Neuronal stem cell (in vitro differentiated cells): ENCODE measurements at regions not wholly inside any gene's neighbourhood (a gene's known extent, or its start where the extent isn't known, plus 50 kb on each side); places are given as distances from the start of the nearest gene placed in this dataset.

Experiments used
- DNase-seq: peaks from one replicate; pipeline ENCODE4 v3.0.0-alpha.2; 2013; ENCODE audit warnings: low spot score
- H2AFZ ChIP-seq: one replicate; pipeline ENCODE4 v1.6.1; 2013; ENCODE audit warnings: mild to moderate bottlenecking, low read length, inconsistent platforms
- H2AK5ac ChIP-seq: 2 replicates; pipeline ENCODE4 v1.6.1; 2013; ENCODE audit warnings: low read depth, mild to moderate bottlenecking, inconsistent platforms, low read length, moderate library complexity, mixed read lengths
- H2BK120ac ChIP-seq: 2 replicates; pipeline ENCODE4 v1.6.1; 2013; ENCODE audit warnings: low read depth, mild to moderate bottlenecking, inconsistent platforms, low read length, moderate library complexity, mixed read lengths
- H2BK12ac ChIP-seq: one replicate; pipeline ENCODE4 v1.6.1; 2013; ENCODE audit warnings: low read length, inconsistent platforms
- H2BK15ac ChIP-seq: 2 replicates; pipeline ENCODE4 v1.6.1; 2013; ENCODE audit warnings: mild to moderate bottlenecking, low read length, inconsistent platforms, mixed read lengths
- H2BK5ac ChIP-seq: one replicate; pipeline ENCODE4 v1.6.1; 2013; ENCODE audit warnings: inconsistent platforms, mild to moderate bottlenecking, low read length, moderate library complexity
- H3K14ac ChIP-seq: one replicate; pipeline ENCODE4 v1.6.1; 2013; ENCODE audit warnings: low read length, inconsistent platforms
- H3K18ac ChIP-seq: 2 replicates; pipeline ENCODE4 v1.6.1; 2013; ENCODE audit warnings: low read length, inconsistent platforms
- H3K23ac ChIP-seq: 2 replicates; pipeline ENCODE4 v1.6.1; 2013; ENCODE audit warnings: low read depth, mild to moderate bottlenecking, mixed read lengths, low read length, inconsistent platforms; ENCODE audit not compliant: poor library complexity
- H3K27ac ChIP-seq: replicated peaks from 3 replicates; pipeline ENCODE4 v1.5.1; 2013; ENCODE audit warnings: low read length, inconsistent platforms
- H3K27me3 ChIP-seq, 3 experiments: 2 replicates each; pipeline ENCODE4 v1.6.1; 2013; ENCODE audit warnings: low read length in 3 of 3, mild to moderate bottlenecking in 2 of 3, inconsistent platforms in 1 of 3, low read depth in 1 of 3, mixed read lengths in 1 of 3, moderate library complexity in 1 of 3; ENCODE audit not compliant: control insufficient read depth in 3 of 3, insufficient read depth in 3 of 3
- H3K36me3 ChIP-seq, 2 donors: replicated peaks in 1 of 2; 2 replicates each; pipeline ENCODE4 v1.6.1; 2013; ENCODE audit warnings: low read length in 2 of 2; ENCODE audit not compliant: control insufficient read depth in 2 of 2, insufficient read depth in 2 of 2
- H3K4ac ChIP-seq: 2 replicates; pipeline ENCODE4 v1.6.1; 2013; ENCODE audit warnings: inconsistent platforms, mild to moderate bottlenecking, low read length, moderate library complexity
- H3K4me1 ChIP-seq, 2 donors: 1 replicate in 1 of 2; 2 replicates in 1 of 2; pipeline ENCODE4 v1.6.1; 2013; ENCODE audit warnings: low read length in 2 of 2, low read depth in 1 of 2; ENCODE audit not compliant: control insufficient read depth in 2 of 2, insufficient read depth in 1 of 2
- H3K4me2 ChIP-seq: one replicate; pipeline ENCODE4 v1.6.1; 2013; ENCODE audit warnings: mild to moderate bottlenecking, low read length, inconsistent platforms; ENCODE audit not compliant: insufficient read depth, poor library complexity, severe bottlenecking
- H3K4me3 ChIP-seq, 2 donors: 2 replicates each; pipeline ENCODE4 v1.5.1; 2013; ENCODE audit warnings: low read length in 2 of 2, mild to moderate bottlenecking in 2 of 2, inconsistent platforms in 1 of 2, moderate library complexity in 1 of 2
- H3K79me1 ChIP-seq: one replicate; pipeline ENCODE4 v1.6.1; 2013; ENCODE audit warnings: low read depth, mild to moderate bottlenecking, inconsistent platforms, low read length, moderate library complexity
- H3K9ac ChIP-seq: one replicate; pipeline ENCODE4 v1.6.1; 2013; ENCODE audit warnings: mild to moderate bottlenecking, low read depth, low read length, inconsistent platforms; ENCODE audit not compliant: poor library complexity
- H3K9me3 ChIP-seq, 2 donors: replicated peaks in 1 of 2; 2 replicates each; pipeline versions ENCODE3 to v1.6.1; 2013; ENCODE audit warnings: low read length in 2 of 2, mild to moderate bottlenecking in 2 of 2, inconsistent platforms in 1 of 2, low read depth in 1 of 2, mixed read lengths in 1 of 2, moderate library complexity in 1 of 2; ENCODE audit not compliant: control insufficient read depth in 2 of 2, insufficient read depth in 1 of 2
- H4K8ac ChIP-seq: one replicate; pipeline ENCODE4 v1.6.1; 2013; ENCODE audit warnings: low read depth, mild to moderate bottlenecking, inconsistent platforms, low read length, moderate library complexity
- H4K91ac ChIP-seq: one replicate; pipeline ENCODE4 v1.6.1; 2013; ENCODE audit warnings: low read length, low read depth, mild to moderate bottlenecking, inconsistent platforms; ENCODE audit not compliant: poor library complexity
- WGBS, 2 donors: extraction: QIAGEN DNeasy Blood & Tissue Kit; methylation state at CpG; one replicate each; pipeline ENCODE4 v1.1.7; 2013; ENCODE audit warnings: missing lambda C conversion rate in 2 of 2, mixed read lengths in 1 of 2; ENCODE audit not compliant: insufficient read length in 2 of 2, insufficient replicate concordance in 1 of 2; ENCODE audit errors: extremely low coverage in 2 of 2; 5-methylcytosine and 5-hydroxymethylcytosine counted together

GRCh38 chr16:77594799-77595596 lies 127.3 kb upstream of the NUDT7 start:
- no peak overlapping the region for H2BK15ac ChIP-seq
- H2AK5ac ChIP-seq: no peak overlapping the region
- H3K4me2 ChIP-seq: no peak overlapping the region
- no peaks in the 10 kb centered on the region for H3K9me3 ChIP-seq
- no peak overlapping the region for H2BK5ac ChIP-seq
- no peaks in the 10 kb centered on the region for H3K79me1 ChIP-seq
- H3K14ac ChIP-seq: no peak overlapping the region
- no peak overlapping the region for H2BK120ac ChIP-seq
- H3K27me3 ChIP-seq: no peaks in the 10 kb centered on the region
- H3K4me3 ChIP-seq: no peak overlapping the region
- H4K91ac ChIP-seq: no peak overlapping the region
- H3K36me3 ChIP-seq: no peaks in the 10 kb centered on the region
- no peak overlapping the region for H3K27ac ChIP-seq
- H2BK12ac ChIP-seq: no peak overlapping the region
- H3K9ac ChIP-seq: no peak overlapping the region
- H3K4me1 ChIP-seq: no peaks in the 10 kb centered on the region
- no peak overlapping the region for H3K4ac ChIP-seq
- H2AFZ ChIP-seq: no peak overlapping the region
- no peak overlapping the region for H4K8ac ChIP-seq
- no peak overlapping the region for H3K18ac ChIP-seq
- no CpG with 5 or more reads among the region's 9 CpGs for WGBS, 2 donors
- H3K23ac ChIP-seq: no peak overlapping the region
- no peak for DNase-seq

GRCh38 chr16:77596261-77596660 lies 126.1 kb upstream of the NUDT7 start:
- Histone ChIP-seq H3K23ac (no peak overlapping the region), H3K4me3 (no peak overlapping the region), H3K27me3 (no peaks in the 10 kb centered on the region), H3K4me1 (no peaks in the 10 kb centered on the region), H4K91ac (no peak overlapping the region), H2AFZ (no peak overlapping the region), H2BK120ac (no peak overlapping the region), H4K8ac (no peak overlapping the region), H3K36me3 (no peaks in the 10 kb centered on the region), H3K18ac (no peak overlapping the region), H2BK15ac (no peak overlapping the region), H2AK5ac (no peak overlapping the region), H3K9ac (no peak overlapping the region), H3K27ac (no peak overlapping the region), H3K79me1 (no peaks in the 10 kb centered on the region), H2BK12ac (no peak overlapping the region), H3K14ac (no peak overlapping the region), H2BK5ac (no peak overlapping the region), H3K9me3 (no peaks in the 10 kb centered on the region), H3K4ac (no peak overlapping the region), H3K4me2 (no peak overlapping the region)
- no peak for DNase-seq

DNA sequence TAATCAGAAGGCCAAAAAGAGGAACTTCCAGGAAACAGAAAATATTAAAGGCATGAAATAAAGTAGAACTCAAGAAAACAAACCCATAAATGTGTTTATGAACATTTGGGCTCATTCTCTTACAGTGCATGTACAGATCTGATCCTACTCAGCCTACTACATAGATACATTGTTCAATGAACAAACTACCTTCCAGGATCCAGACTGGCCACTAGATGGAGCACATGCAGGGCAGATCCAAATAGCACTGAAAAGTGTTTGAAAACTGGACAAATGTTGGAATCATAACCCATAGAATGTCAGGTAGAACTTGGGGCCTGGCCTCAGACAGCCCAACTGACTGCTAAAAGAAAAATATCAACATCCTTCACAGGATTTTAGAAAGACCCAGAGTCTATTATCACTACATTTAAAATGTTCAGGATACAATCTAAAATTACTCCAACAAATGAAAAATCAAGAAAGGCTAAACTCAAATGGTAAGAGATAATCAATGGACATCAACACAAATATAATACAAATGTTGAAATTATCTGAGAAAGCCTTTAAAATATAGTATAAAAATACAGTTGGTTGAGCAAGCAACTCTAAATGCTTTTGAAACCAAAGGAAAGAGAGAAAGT lies 122.4 kb upstream of the NUDT7 start:
- H3K9ac ChIP-seq: no peak overlapping the region
- H3K27ac ChIP-seq: no peak overlapping the region
- peaks cover 0 to 7% of the 10 kb centered on the region in 2 donors for H3K9me3 ChIP-seq
- no peak overlapping the region for H2AK5ac ChIP-seq
- H3K14ac ChIP-seq: no peak overlapping the region
- DNase-seq: no peak
- H3K36me3 ChIP-seq: no peaks in the 10 kb centered on the region
- no peak overlapping the region for H3K4me3 ChIP-seq
- no peak overlapping the region for H2BK12ac ChIP-seq
- no peak overlapping the region for H4K91ac ChIP-seq
- no peaks in the 10 kb centered on the region for H3K4me1 ChIP-seq
- H2BK120ac ChIP-seq: no peak overlapping the region
- no peaks in the 10 kb centered on the region for H3K79me1 ChIP-seq
- H3K23ac ChIP-seq: no peak overlapping the region
- H2AFZ ChIP-seq: no peak overlapping the region
- H2BK15ac ChIP-seq: no peak overlapping the region
- H3K18ac ChIP-seq: no peak overlapping the region
- H3K4ac ChIP-seq: no peak overlapping the region
- no peak overlapping the region for H2BK5ac ChIP-seq
- H4K8ac ChIP-seq: no peak overlapping the region
- no peak overlapping the region for H3K4me2 ChIP-seq
- no peaks in the 10 kb centered on the region for H3K27me3 ChIP-seq

GRCh38 chr16:77600555-77600954 lies 121.8 kb upstream of the NUDT7 start:
- H3K4me2 ChIP-seq: no peak overlapping the region
- H3K4ac ChIP-seq: no peak overlapping the region
- no peaks in the 10 kb centered on the region for H3K4me1 ChIP-seq
- no peak overlapping the region for H2AFZ ChIP-seq
- no peak overlapping the region for H3K14ac ChIP-seq
- H3K23ac ChIP-seq: no peak overlapping the region
- H3K27me3 ChIP-seq: no peaks in the 10 kb centered on the region
- no peak overlapping the region for H2BK12ac ChIP-seq
- no peaks in the 10 kb centered on the region for H3K79me1 ChIP-seq
- H4K91ac ChIP-seq: no peak overlapping the region
- DNase-seq: no peak
- H4K8ac ChIP-seq: no peak overlapping the region
- H3K9ac ChIP-seq: no peak overlapping the region
- peaks cover 0 to 7% of the 10 kb centered on the region in 2 donors for H3K9me3 ChIP-seq
- no peak overlapping the region for H2BK120ac ChIP-seq
- no peak overlapping the region for H2AK5ac ChIP-seq
- no peak overlapping the region for H3K18ac ChIP-seq
- H2BK5ac ChIP-seq: no peak overlapping the region
- H3K27ac ChIP-seq: no peak overlapping the region
- H2BK15ac ChIP-seq: no peak overlapping the region
- H3K36me3 ChIP-seq: no peaks in the 10 kb centered on the region
- H3K4me3 ChIP-seq: no peak overlapping the region
- WGBS, 2 donors: no CpG with 5 or more reads among the region's 2 CpGs
